ENCODE measurements at regions not wholly inside any gene's neighbourhood (a gene's known extent, or its start where the extent isn't known, plus 50 kb on each side); places are given as distances from the start of the nearest gene placed in this dataset.

DNA sequence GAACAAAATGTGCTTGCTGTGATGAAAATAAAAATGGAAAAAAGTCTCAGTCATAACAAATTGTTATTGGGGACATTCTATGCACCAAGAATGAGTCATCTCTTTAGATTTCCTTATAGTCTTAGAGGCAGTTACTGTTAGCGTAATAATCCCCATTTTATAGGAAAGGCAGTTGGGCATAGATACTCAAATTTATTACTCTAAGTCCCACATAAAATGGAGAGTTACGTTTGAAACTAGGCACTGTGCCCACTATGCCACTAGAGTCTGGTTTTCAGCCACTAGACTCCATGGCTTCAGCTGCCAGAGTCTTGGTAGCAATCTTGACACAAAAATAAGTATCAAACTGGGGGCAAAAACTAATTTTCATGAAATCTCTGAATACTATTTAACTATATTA is 317.9 kb upstream of the MEF2C start:
- no TSS peak for BruUV-seq (replicated peaks)
- H3K4me1 ChIP-seq (ENCODE audit: control insufficient read depth, insufficient read depth, low read length), result no peaks in the 10 kb centered on the region

More for the DNA sequence above, 317.9 kb upstream of the MEF2C start:
- Histone ChIP-seq H4K8ac (ENCODE audit: low read depth in 2 of 2, low read length in 2 of 2) (no peak overlapping the region), H4K91ac (ENCODE audit: insufficient read depth, low read depth, low read length) (no peak overlapping the region), H2BK5ac (ENCODE audit: low read depth, low read length, poor library complexity, severe bottlenecking) (no peak overlapping the region), H4K5ac (ENCODE audit: low read depth, low read length) (no peak overlapping the region), H4K20me1 (ENCODE audit: insufficient read depth, low read length) (no peaks in the 10 kb centered on the region), H3K9me3 (ENCODE audit: control insufficient read depth, insufficient read depth, low read length) (peaks cover 6% of the 10 kb centered on the region), H3K9me1 (ENCODE audit: insufficient read depth, low read length) (no peaks in the 10 kb centered on the region), H3K4me2 (ENCODE audit: low read depth, low read length) (no peak overlapping the region), H3K23ac (ENCODE audit: low read depth, low read length) (no peak overlapping the region), H3K4ac (ENCODE audit: low read depth, low read length) (no peak overlapping the region), H3K18ac (ENCODE audit: low read depth, low read length) (no peak overlapping the region), H3K14ac (replicated peaks; ENCODE audit: low read depth, low read length) (no peak overlapping the region), H3K9ac (ENCODE audit: low read depth, low read length) (no peak overlapping the region), H2BK15ac (ENCODE audit: low read depth, low read length) (no peak overlapping the region), H2BK20ac (ENCODE audit: low read depth, low read length) (no peak overlapping the region), H2AK5ac (ENCODE audit: low read depth, low read length) (no peak overlapping the region), H3K27me3 (ENCODE audit: control insufficient read depth, insufficient read depth, low read length) (no peaks in the 10 kb centered on the region), H2AFZ (replicated peaks; ENCODE audit: low read length, poor library complexity) (no peak overlapping the region), H3K79me1 (ENCODE audit: low read depth in 1 of 2, low read length in 2 of 2) (no peaks in the 10 kb centered on the region), H2BK120ac (ENCODE audit: low read depth, low read length) (no peak overlapping the region), H2AK9ac (replicated peaks; ENCODE audit: low read depth, low read length, poor library complexity) (no peak overlapping the region), H3K27ac (ENCODE audit: insufficient read depth, low read length) (no peak overlapping the region), H3K56ac (ENCODE audit: extremely low read depth, insufficient read depth, low read length) (no peak overlapping the region), H3K4me3 (ENCODE audit: insufficient read depth, low read depth, low read length) (no peak overlapping the region), H3K36me3 (ENCODE audit: control insufficient read depth, insufficient read depth, low read length) (no peaks in the 10 kb centered on the region)
- in situ Hi-C loops (cut with MboI; ENCODE audit: low sequenced_read_pairs), result no loop called here
- dilution Hi-C loops (cut with HindIII; ENCODE audit: low sequenced_read_pairs, unreplicated experiment), result no loop called here
- POLR2A ChIA-PET (ENCODE audit: unreplicated experiment), result no interaction called here
- intact Hi-C loops (cut with micrococcal nuclease), result no loop called here
- DNase-seq, result no peak
- CTCF ChIA-PET, result no interaction called here
- WGBS, 2 experiments (ENCODE audit: extremely low coverage in 2 of 2, insufficient read length in 1 of 2), result no CpG with 5 or more reads among the region's 2 CpGs
- ATAC-seq (ENCODE audit: low read depth), result no peak
- TF ChIP-seq POLR2A (IDR thresholded peaks at IDR 0.05; ENCODE audit: low read depth, low read length) (no peak), MAFK (IDR thresholded peaks at IDR 0.05; ENCODE audit: low read depth, low read length) (no peak), BHLHE40 (IDR thresholded peaks at IDR 0.05; ENCODE audit: low read depth, low read length) (no peak), NFE2L2 (IDR thresholded peaks at IDR 0.05; ENCODE audit: low read depth, low read length) (no peak), CEBPB (IDR thresholded peaks at IDR 0.05; ENCODE audit: low read depth, low read length) (no peak), CTCF (conservative IDR thresholded peaks at IDR 0.05; ENCODE audit: low read depth, low read length) (no peak), RCOR1 (IDR thresholded peaks at IDR 0.05; ENCODE audit: insufficient replicate concordance, low read length) (no peak), USF2 (IDR thresholded peaks at IDR 0.05; ENCODE audit: low read depth, low read length) (no peak), RAD21 (IDR thresholded peaks at IDR 0.05; ENCODE audit: low read length) (no peak)
